ENCODE measurements at regions not wholly inside any gene's neighbourhood (a gene's known extent, or its start where the extent isn't known, plus 50 kb on each side); places are given as distances from the start of the nearest gene placed in this dataset.

- H3K36me3 Mint-ChIP-seq, result no peaks in the 10 kb centered on the region
- intact Hi-C loops (cut with micrococcal nuclease), result no loop called here
- H3K27ac Mint-ChIP-seq, result no peak overlapping the region
- POLR2A ChIA-PET (ENCODE audit: partially characterized antibody), result no interaction called here
- Histone ChIP-seq H3K4me3 (ENCODE audit: low read length in 2 of 2) (no peak overlapping the region), H3K27ac (ENCODE audit: low read depth, low read length) (no peak overlapping the region), H3K27me3 (ENCODE audit: insufficient read depth, low read length) (peaks cover 4% of the 10 kb centered on the region), H3K4me1 (ENCODE audit: insufficient read depth, low read length) (no peaks in the 10 kb centered on the region), H3K36me3 (ENCODE audit: insufficient read depth, low read length) (no peaks in the 10 kb centered on the region), H3K9me3 (ENCODE audit: control insufficient read depth in 1 of 2, low read length in 2 of 2) (no peaks in the 10 kb centered on the region)
- H3K27me3 Mint-ChIP-seq, result peaks cover 2 to 16% of the 10 kb centered on the region in 2 donors
- H3K4me3 Mint-ChIP-seq, result no peak overlapping the region
- no peak for DNase-seq
- CTCF ChIA-PET (ENCODE audit: partially characterized antibody), result no interaction called here
- H3K4me1 Mint-ChIP-seq, result no peaks in the 10 kb centered on the region
- peaks cover 0 to 1% (median 0%) of the 10 kb centered on the region in 8 donors for H3K9me3 Mint-ChIP-seq
Observed at GRCh38 chr7:94054130-94054529, 50.0 kb upstream of the BET1 start.

GRCh38 chr7:94055963-94056362, 51.8 kb upstream of the BET1 start:
- DNase-seq, result no peak

GRCh38 chr7:94056796-94057207, 52.6 kb upstream of the BET1 start:
- H3K36me3 Mint-ChIP-seq, result no peaks in the 10 kb centered on the region
- no peak overlapping the region for H3K4me3 ChIP-seq (ENCODE audit: low read length in 2 of 2)
- DNase-seq, result no peak
- H3K27me3 Mint-ChIP-seq, result peaks cover 9 to 10% of the 10 kb centered on the region in 2 donors
- peaks cover 4% of the 10 kb centered on the region for H3K27me3 ChIP-seq (ENCODE audit: insufficient read depth, low read length)
- H3K4me3 Mint-ChIP-seq, result no peak overlapping the region
- no peaks in the 10 kb centered on the region for H3K4me1 ChIP-seq (ENCODE audit: insufficient read depth, low read length)
- H3K27ac Mint-ChIP-seq, result no peak overlapping the region
- H3K36me3 ChIP-seq (ENCODE audit: insufficient read depth, low read length), result no peaks in the 10 kb centered on the region
- ChIA-PET POLR2A (ENCODE audit: partially characterized antibody) (no interaction called here), CTCF (ENCODE audit: partially characterized antibody) (no interaction called here)
- no peak overlapping the region for H3K27ac ChIP-seq (ENCODE audit: low read depth, low read length)
- H3K9me3 ChIP-seq (ENCODE audit: control insufficient read depth in 1 of 2, low read length in 2 of 2), result no peaks in the 10 kb centered on the region
- no peaks in the 10 kb centered on the region for H3K4me1 Mint-ChIP-seq
- peaks cover 0 to 1% (median 0%) of the 10 kb centered on the region in 8 donors for H3K9me3 Mint-ChIP-seq
- intact Hi-C loops (cut with micrococcal nuclease), result no loop called here

More at GRCh38 chr7:94055963-94056362, 51.8 kb upstream of the BET1 start:
- Histone ChIP-seq H3K27me3 (ENCODE audit: insufficient read depth, low read length) (peaks cover 4% of the 10 kb centered on the region), H3K27ac (ENCODE audit: low read depth, low read length) (no peak overlapping the region), H3K4me1 (ENCODE audit: insufficient read depth, low read length) (no peaks in the 10 kb centered on the region), H3K9me3 (ENCODE audit: control insufficient read depth in 1 of 2, low read length in 2 of 2) (no peaks in the 10 kb centered on the region), H3K36me3 (ENCODE audit: insufficient read depth, low read length) (no peaks in the 10 kb centered on the region), H3K4me3 (ENCODE audit: low read length in 2 of 2) (no peak overlapping the region)
- peaks cover 3 to 9% of the 10 kb centered on the region in 2 donors for H3K27me3 Mint-ChIP-seq
- H3K27ac Mint-ChIP-seq, result no peak overlapping the region
- ChIA-PET POLR2A (ENCODE audit: partially characterized antibody) (interaction anchor here (0.7 kb wide), 1 partner anchor 23 kb away, joined by 3 read pairs; no protein-coding TSS in a partner anchor), CTCF (ENCODE audit: partially characterized antibody) (no interaction called here)
- no peaks in the 10 kb centered on the region for H3K36me3 Mint-ChIP-seq
- H3K4me3 Mint-ChIP-seq, result no peak overlapping the region
- intact Hi-C loops (cut with micrococcal nuclease), result no loop called here
- H3K9me3 Mint-ChIP-seq, result peaks cover 0 to 1% (median 0%) of the 10 kb centered on the region in 8 donors
- no peaks in the 10 kb centered on the region for H3K4me1 Mint-ChIP-seq

GRCh38 chr7:94057955-94058354, 53.8 kb upstream of the BET1 start:
- Mint-ChIP-seq H3K9me3 (peaks cover 0 to 1% (median 0%) of the 10 kb centered on the region in 8 donors), H3K36me3 (no peaks in the 10 kb centered on the region), H3K4me3 (no peak overlapping the region), H3K27me3 (peaks cover 15 to 19% of the 10 kb centered on the region in 2 donors), H3K27ac (peak overlapping the region in 1 of 7 donors; percentile 9), H3K4me1 (peaks cover 0 to 2% (median 0%) of the 10 kb centered on the region in 4 donors)
- Histone ChIP-seq H3K4me1 (ENCODE audit: insufficient read depth, low read length) (no peaks in the 10 kb centered on the region), H3K9me3 (ENCODE audit: control insufficient read depth in 1 of 2, low read length in 2 of 2) (no peaks in the 10 kb centered on the region), H3K4me3 (ENCODE audit: low read length in 2 of 2) (no peak overlapping the region), H3K27me3 (ENCODE audit: insufficient read depth, low read length) (peaks cover 4% of the 10 kb centered on the region), H3K36me3 (ENCODE audit: insufficient read depth, low read length) (no peaks in the 10 kb centered on the region), H3K27ac (ENCODE audit: low read depth, low read length) (no peak overlapping the region)
- POLR2A ChIA-PET (ENCODE audit: partially characterized antibody), result no interaction called here
- intact Hi-C loops (cut with micrococcal nuclease), result no loop called here
- no peak for DNase-seq
- CTCF ChIA-PET (ENCODE audit: partially characterized antibody), result no interaction called here

GRCh38 chr7:94059746-94060145, 55.6 kb upstream of the BET1 start:
- Histone ChIP-seq H3K27me3 (ENCODE audit: insufficient read depth, low read length) (peaks cover 4% of the 10 kb centered on the region), H3K4me1 (ENCODE audit: insufficient read depth, low read length) (peaks cover 6% of the 10 kb centered on the region), H3K27ac (ENCODE audit: low read depth, low read length) (no peak overlapping the region), H3K9me3 (ENCODE audit: control insufficient read depth in 1 of 2, low read length in 2 of 2) (no peaks in the 10 kb centered on the region), H3K36me3 (ENCODE audit: insufficient read depth, low read length) (no peaks in the 10 kb centered on the region), H3K4me3 (ENCODE audit: low read length in 2 of 2) (no peak overlapping the region)
- intact Hi-C loops (cut with micrococcal nuclease), result no loop called here
- ChIA-PET CTCF (ENCODE audit: partially characterized antibody) (no interaction called here), POLR2A (ENCODE audit: partially characterized antibody) (no interaction called here)
- peaks cover 15 to 19% of the 10 kb centered on the region in 2 donors for H3K27me3 Mint-ChIP-seq
- H3K4me1 Mint-ChIP-seq, result peaks cover 2 to 11% (median 5%) of the 10 kb centered on the region in 4 donors
- no peak overlapping the region for H3K4me3 Mint-ChIP-seq
- H3K9me3 Mint-ChIP-seq, result peaks cover 0 to 1% (median 0%) of the 10 kb centered on the region in 8 donors
- no peaks in the 10 kb centered on the region for H3K36me3 Mint-ChIP-seq
- DNase-seq, result no peak
- H3K27ac Mint-ChIP-seq, result no peak overlapping the region

GRCh38 chr7:94060752-94061151, 56.6 kb upstream of the BET1 start:
- intact Hi-C loops (cut with micrococcal nuclease), result no loop called here
- POLR2A ChIA-PET (ENCODE audit: partially characterized antibody), result no interaction called here

GRCh38 chr7:94061326-94061725, 57.2 kb upstream of the BET1 start:
- CTCF ChIA-PET (ENCODE audit: partially characterized antibody), result no interaction called here
- H3K4me1 ChIP-seq (ENCODE audit: insufficient read depth, low read length), result peaks cover 12% of the 10 kb centered on the region
- intact Hi-C loops (cut with micrococcal nuclease), result no loop called here
- Mint-ChIP-seq H3K27ac (no peak overlapping the region), H3K9me3 (peaks cover 0 to 1% (median 0%) of the 10 kb centered on the region in 8 donors), H3K36me3 (no peaks in the 10 kb centered on the region), H3K4me3 (no peak overlapping the region), H3K4me1 (peaks cover 9 to 24% (median 13%) of the 10 kb centered on the region in 4 donors), H3K27me3 (peaks cover 15 to 22% of the 10 kb centered on the region in 2 donors)
- H3K27me3 ChIP-seq (ENCODE audit: insufficient read depth, low read length), result peaks cover 4% of the 10 kb centered on the region
- no peak for DNase-seq
- POLR2A ChIA-PET (ENCODE audit: partially characterized antibody), result no interaction called here
- H3K36me3 ChIP-seq (ENCODE audit: insufficient read depth, low read length), result no peaks in the 10 kb centered on the region
- H3K4me3 ChIP-seq (ENCODE audit: low read length in 2 of 2), result no peak overlapping the region
- no peak overlapping the region for H3K27ac ChIP-seq (ENCODE audit: low read depth, low read length)
- no peaks in the 10 kb centered on the region for H3K9me3 ChIP-seq (ENCODE audit: control insufficient read depth in 1 of 2, low read length in 2 of 2)

More at GRCh38 chr7:94060752-94061151, 56.6 kb upstream of the BET1 start:
- H3K27ac ChIP-seq (ENCODE audit: low read depth, low read length), result no peak overlapping the region
- peaks cover 15 to 19% of the 10 kb centered on the region in 2 donors for H3K27me3 Mint-ChIP-seq
- no peaks in the 10 kb centered on the region for H3K36me3 ChIP-seq (ENCODE audit: insufficient read depth, low read length)
- CTCF ChIA-PET (ENCODE audit: partially characterized antibody), result no interaction called here
- peaks cover 9 to 21% (median 13%) of the 10 kb centered on the region in 4 donors for H3K4me1 Mint-ChIP-seq
- peaks cover 12% of the 10 kb centered on the region for H3K4me1 ChIP-seq (ENCODE audit: insufficient read depth, low read length)
- H3K36me3 Mint-ChIP-seq, result no peaks in the 10 kb centered on the region
- H3K4me3 ChIP-seq (ENCODE audit: low read length in 2 of 2), result no peak overlapping the region
- no peak overlapping the region for H3K4me3 Mint-ChIP-seq
- H3K27me3 ChIP-seq (ENCODE audit: insufficient read depth, low read length), result peaks cover 4% of the 10 kb centered on the region
- no peak overlapping the region for H3K27ac Mint-ChIP-seq
- DNase-seq, result no peak
- no peaks in the 10 kb centered on the region for H3K9me3 ChIP-seq (ENCODE audit: control insufficient read depth in 1 of 2, low read length in 2 of 2)
- peaks cover 0 to 1% (median 0%) of the 10 kb centered on the region in 8 donors for H3K9me3 Mint-ChIP-seq

GRCh38 chr7:94062372-94062771, 58.2 kb upstream of the BET1 start:
- Mint-ChIP-seq H3K27me3 (peaks cover 15 to 25% of the 10 kb centered on the region in 2 donors), H3K27ac (no peak overlapping the region), H3K9me3 (peaks cover 0 to 1% (median 0%) of the 10 kb centered on the region in 8 donors), H3K4me1 (peaks cover 9 to 24% (median 13%) of the 10 kb centered on the region in 4 donors), H3K36me3 (no peaks in the 10 kb centered on the region), H3K4me3 (no peak overlapping the region)
- peaks cover 4% of the 10 kb centered on the region for H3K27me3 ChIP-seq (ENCODE audit: insufficient read depth, low read length)
- peaks cover 12% of the 10 kb centered on the region for H3K4me1 ChIP-seq (ENCODE audit: insufficient read depth, low read length)
- H3K9me3 ChIP-seq (ENCODE audit: control insufficient read depth in 1 of 2, low read length in 2 of 2), result no peaks in the 10 kb centered on the region
- intact Hi-C loops (cut with micrococcal nuclease), result no loop called here
- ChIA-PET POLR2A (ENCODE audit: partially characterized antibody) (no interaction called here), CTCF (ENCODE audit: partially characterized antibody) (no interaction called here)
- DNase-seq, result no peak
- H3K36me3 ChIP-seq (ENCODE audit: insufficient read depth, low read length), result no peaks in the 10 kb centered on the region
- no peak overlapping the region for H3K4me3 ChIP-seq (ENCODE audit: low read length in 2 of 2)
- no peak overlapping the region for H3K27ac ChIP-seq (ENCODE audit: low read depth, low read length)
